Left ventricle myocardium inferior (tissue), 1 donor: ENCODE measurements at regions not wholly inside any gene's neighbourhood (a gene's known extent, or its start where the extent isn't known, plus 50 kb on each side); places are given as distances from the start of the nearest gene placed in this dataset.

ENCODE experiments used
- DNase-seq: peaks from one replicate; pipeline ENCODE4 v3.0.0-alpha.2; 2020
- H3K27ac ChIP-seq: fragments of 200-600 bp; replicated peaks from 2 replicates; pipeline ENCODE4 v1.8.0; 2021
- H3K27me3 ChIP-seq: fragments of 200-600 bp; 2 replicates; pipeline ENCODE4 v1.8.0; 2021; ENCODE audit warnings: low read depth
- H3K36me3 ChIP-seq: fragments of 200-600 bp; 2 replicates; pipeline ENCODE4 v1.8.0; 2021
- H3K4me1 ChIP-seq: fragments of 200-600 bp; 2 replicates; pipeline ENCODE4 v1.8.0; 2021
- H3K4me3 ChIP-seq: fragments of 200-600 bp; 2 replicates; pipeline ENCODE4 v1.8.0; 2021; ENCODE audit warnings: mild to moderate bottlenecking, moderate library complexity
- H3K9me3 ChIP-seq: fragments of 200-600 bp; replicated peaks from 2 replicates; pipeline ENCODE4 v1.8.0; 2021
- intact Hi-C: fragments of 100-400 bp; cut with micrococcal nuclease; formaldehyde crosslinking; loops from one replicate; pipeline ENCODE4 v1.11.0; 2022
- TF ChIP-seq, protein P1 (sequence below): fragments of 200-600 bp; IDR thresholded peaks from 2 replicates; pipeline ENCODE4 v1.8.0; 2021; ENCODE audit warnings: antibody characterized with exemption, mild to moderate bottlenecking, borderline replicate concordance
- donor health status: DM: no; HTN: yes; CAD: no; lungs with severe emphysema.

DNA sequence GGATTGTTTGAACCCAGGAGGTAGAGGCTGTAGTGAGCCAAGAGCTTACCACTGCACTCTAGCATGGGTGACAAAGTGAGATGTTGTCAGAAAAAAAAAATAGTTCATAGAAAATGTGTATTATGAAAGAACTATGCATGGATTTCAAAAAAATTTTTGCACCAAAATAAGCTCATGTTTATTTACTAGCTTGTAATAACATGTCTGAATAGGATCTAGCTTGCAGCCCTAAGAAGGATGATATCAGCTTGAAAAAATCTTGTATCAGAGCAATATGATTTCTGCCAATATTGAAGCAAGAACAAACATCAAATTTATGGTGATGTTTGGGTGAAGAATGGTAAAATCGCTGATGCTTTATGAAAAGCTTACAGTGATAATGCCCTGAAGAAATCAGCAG, 97.0 kb upstream of the RFX8 start:
- Histone ChIP-seq H3K4me1 (peaks cover 5% of the 10 kb centered on the region), H3K27me3 (no peaks in the 10 kb centered on the region), H3K36me3 (no peaks in the 10 kb centered on the region), H3K27ac (no peak overlapping the region), H3K4me3 (no peak overlapping the region), H3K9me3 (no peaks in the 10 kb centered on the region)
- intact Hi-C loops = no loop called here
- TF ChIP-seq, protein P1, sequence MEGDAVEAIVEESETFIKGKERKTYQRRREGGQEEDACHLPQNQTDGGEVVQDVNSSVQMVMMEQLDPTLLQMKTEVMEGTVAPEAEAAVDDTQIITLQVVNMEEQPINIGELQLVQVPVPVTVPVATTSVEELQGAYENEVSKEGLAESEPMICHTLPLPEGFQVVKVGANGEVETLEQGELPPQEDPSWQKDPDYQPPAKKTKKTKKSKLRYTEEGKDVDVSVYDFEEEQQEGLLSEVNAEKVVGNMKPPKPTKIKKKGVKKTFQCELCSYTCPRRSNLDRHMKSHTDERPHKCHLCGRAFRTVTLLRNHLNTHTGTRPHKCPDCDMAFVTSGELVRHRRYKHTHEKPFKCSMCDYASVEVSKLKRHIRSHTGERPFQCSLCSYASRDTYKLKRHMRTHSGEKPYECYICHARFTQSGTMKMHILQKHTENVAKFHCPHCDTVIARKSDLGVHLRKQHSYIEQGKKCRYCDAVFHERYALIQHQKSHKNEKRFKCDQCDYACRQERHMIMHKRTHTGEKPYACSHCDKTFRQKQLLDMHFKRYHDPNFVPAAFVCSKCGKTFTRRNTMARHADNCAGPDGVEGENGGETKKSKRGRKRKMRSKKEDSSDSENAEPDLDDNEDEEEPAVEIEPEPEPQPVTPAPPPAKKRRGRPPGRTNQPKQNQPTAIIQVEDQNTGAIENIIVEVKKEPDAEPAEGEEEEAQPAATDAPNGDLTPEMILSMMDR = no peak
- DNase-seq = no peak

DNA sequence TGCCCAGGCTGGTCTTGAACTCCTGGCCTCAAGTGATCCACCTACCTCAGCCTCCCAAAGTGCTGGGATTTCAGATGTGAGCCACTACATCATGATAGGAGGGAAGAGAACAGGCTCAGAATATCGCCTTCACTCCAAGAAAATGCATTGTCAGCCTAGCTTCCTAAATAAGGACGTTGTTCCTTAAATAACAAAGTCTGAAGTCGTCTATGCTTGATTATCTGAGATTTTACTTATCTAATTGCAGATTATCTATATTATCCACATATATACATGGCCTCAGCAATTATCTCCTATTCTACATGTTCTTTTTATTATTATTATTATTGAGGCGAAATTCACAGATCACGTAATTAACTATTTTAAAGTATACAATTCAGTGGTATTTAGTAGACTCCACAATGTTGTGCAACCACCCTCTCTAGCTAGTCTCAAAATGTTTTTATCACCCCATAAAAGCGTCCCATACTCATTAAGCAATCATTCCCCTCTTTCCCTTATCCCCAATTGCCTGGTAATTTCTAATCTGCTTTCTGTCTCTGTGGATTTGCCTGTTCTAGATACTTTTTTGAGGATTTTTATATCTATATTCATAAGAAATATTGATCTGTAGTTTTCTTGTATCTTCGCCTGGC, 95.1 kb upstream of the RFX8 start:
- Histone ChIP-seq H3K9me3 (no peaks in the 10 kb centered on the region), H3K4me1 (no peaks in the 10 kb centered on the region), H3K4me3 (no peak overlapping the region), H3K27me3 (no peaks in the 10 kb centered on the region), H3K36me3 (no peaks in the 10 kb centered on the region), H3K27ac (no peak overlapping the region)
- intact Hi-C loops = no loop called here
- TF ChIP-seq, protein P1 = no peak
- DNase-seq = no peak

DNA sequence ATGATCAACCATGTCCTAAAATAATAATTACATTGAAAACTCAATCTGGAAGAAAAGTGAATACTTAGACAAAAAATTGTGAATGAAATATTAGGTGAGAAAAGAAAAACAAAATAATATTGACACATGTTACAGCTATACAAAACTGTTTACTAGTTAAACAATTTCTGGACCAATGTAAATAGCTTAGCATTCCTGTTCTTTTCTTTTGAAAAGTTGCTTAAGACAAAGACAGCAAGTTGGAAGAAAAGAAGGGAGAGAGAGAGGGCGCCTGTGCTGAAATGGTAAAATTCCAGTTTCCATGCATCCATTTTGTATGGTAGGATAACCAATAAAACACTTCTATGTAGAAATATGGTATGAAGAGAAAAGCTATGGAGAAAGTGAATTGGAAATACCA, 94.1 kb upstream of the RFX8 start:
- H3K36me3 ChIP-seq = no peaks in the 10 kb centered on the region
- no peak overlapping the region for H3K27ac ChIP-seq
- intact Hi-C loops = no loop called here
- DNase-seq = no peak
- TF ChIP-seq, protein P1 = no peak
- H3K27me3 ChIP-seq = no peaks in the 10 kb centered on the region
- H3K4me1 ChIP-seq = no peaks in the 10 kb centered on the region
- H3K4me3 ChIP-seq = no peak overlapping the region
- H3K9me3 ChIP-seq = no peaks in the 10 kb centered on the region

DNA sequence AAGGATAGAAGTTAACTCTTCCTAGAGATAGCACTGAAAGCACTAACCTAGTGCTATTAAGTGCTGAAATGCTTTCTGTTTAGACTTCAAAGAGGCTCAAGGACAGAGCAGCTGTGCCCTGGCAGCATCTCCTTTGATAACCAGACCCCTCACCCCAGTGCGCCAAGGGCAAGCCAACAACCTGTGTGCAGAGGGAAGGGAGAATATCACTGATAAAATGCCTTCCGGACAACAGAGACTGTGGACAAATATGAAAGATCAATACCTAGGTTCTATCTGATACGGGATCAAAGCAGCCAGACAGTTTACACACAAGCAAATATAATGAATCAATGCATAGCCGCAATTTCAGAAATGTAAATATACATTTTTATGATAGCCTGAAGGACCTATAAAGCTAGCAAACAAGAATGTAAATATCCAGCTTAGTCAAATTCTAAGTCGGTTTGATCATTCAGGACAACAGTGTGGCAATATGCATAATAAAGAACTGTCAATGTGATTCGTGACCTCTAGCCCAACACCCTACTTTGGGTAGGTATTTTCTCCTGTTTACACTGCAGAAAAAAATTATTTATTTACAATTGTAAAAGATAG, 91.8 kb upstream of the RFX8 start:
- TF ChIP-seq, protein P1 = no peak
- intact Hi-C loops = no loop called here
- no peak overlapping the region for H3K4me3 ChIP-seq
- DNase-seq = no peak
- no peak overlapping the region for H3K27ac ChIP-seq
- H3K4me1 ChIP-seq = no peaks in the 10 kb centered on the region
- H3K36me3 ChIP-seq = no peaks in the 10 kb centered on the region
- H3K27me3 ChIP-seq = no peaks in the 10 kb centered on the region
- no peaks in the 10 kb centered on the region for H3K9me3 ChIP-seq

DNA sequence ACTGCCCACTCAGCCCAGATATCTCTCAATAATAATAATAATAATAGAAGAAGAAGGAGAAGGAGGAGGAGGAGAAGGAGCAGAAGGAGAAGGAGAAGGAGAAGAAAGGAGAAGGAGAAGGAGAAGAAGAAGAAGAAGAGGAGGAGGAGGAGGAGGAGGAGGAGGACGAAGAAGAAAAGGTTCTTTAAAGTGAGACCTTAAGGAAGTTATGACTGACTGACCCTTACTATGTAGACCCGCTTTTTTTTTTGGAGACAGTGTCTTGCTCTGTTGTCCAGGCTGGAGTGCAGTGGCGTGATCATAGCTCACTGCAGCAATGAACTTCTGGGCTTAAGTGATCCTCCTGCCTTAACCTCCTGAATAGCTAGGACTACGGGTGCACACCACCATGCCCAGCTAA, 88.9 kb upstream of the RFX8 start:
- no peak for DNase-seq
- Histone ChIP-seq H3K9me3 (no peaks in the 10 kb centered on the region), H3K27me3 (no peaks in the 10 kb centered on the region), H3K4me1 (peaks cover 15% of the 10 kb centered on the region), H3K36me3 (no peaks in the 10 kb centered on the region), H3K4me3 (no peak overlapping the region), H3K27ac (no peak overlapping the region)
- TF ChIP-seq, protein P1 = no peak
- intact Hi-C loops = no loop called here
